HEK293 (cell line): ENCODE measurements at regions not wholly inside any gene's neighbourhood (a gene's known extent, or its start where the extent isn't known, plus 50 kb on each side); places are given as distances from the start of the nearest gene placed in this dataset.

Experiments used
- CTCF ChIP-seq: fragments of 450-650 bp; formaldehyde crosslinking; IDR thresholded peaks from 2 replicates; pipeline ENCODE4 v1.5.1; 2016; ENCODE audit warnings: missing biosample characterization, missing genetic modification characterization
- ELK4 ChIP-seq: IDR thresholded peaks from 2 replicates; pipeline ENCODE4 v1.6.1; 2011; ENCODE audit warnings: mild to moderate bottlenecking, low read depth, low read length, borderline replicate concordance
- YY2 ChIP-seq: fragments of 450-650 bp; formaldehyde crosslinking; IDR thresholded peaks from 2 replicates; pipeline ENCODE4 v1.5.1; 2016; ENCODE audit warnings: missing biosample characterization, missing genetic modification characterization
- ZBTB11 ChIP-seq: fragments of 450-650 bp; formaldehyde crosslinking; conservative IDR thresholded peaks from 2 replicates; pipeline ENCODE4 v1.5.1; 2016; ENCODE audit warnings: low read depth, missing biosample characterization, missing genetic modification characterization
- ZNF157 ChIP-seq: fragments of 450-650 bp; formaldehyde crosslinking; IDR thresholded peaks from 2 replicates; pipeline ENCODE4 v1.5.1; 2016; ENCODE audit warnings: missing biosample characterization, missing genetic modification characterization
- ZNF274 ChIP-seq, 2 experiments: fragments of 200-500 bp in 1 of 2; fragments of 450-650 bp in 1 of 2; sonication (Bioruptor generic) in 1 of 2; formaldehyde crosslinking in 1 of 2; IDR thresholded peaks; 2 replicates each; pipeline versions ENCODE4 v1.5.1 to v1.6.1; 2014 to 2016; ENCODE audit warnings: borderline replicate concordance in 1 of 2, inconsistent platforms in 1 of 2, low read length in 1 of 2, missing biosample characterization in 1 of 2, missing genetic modification characterization in 1 of 2
- ZNF514 ChIP-seq: fragments of 450-650 bp; formaldehyde crosslinking; IDR thresholded peaks from 2 replicates; pipeline ENCODE4 v1.5.1; 2016; ENCODE audit warnings: missing biosample characterization, missing genetic modification characterization
- ZNF677 ChIP-seq: fragments of 450-650 bp; IDR thresholded peaks from 2 replicates; pipeline ENCODE4 v1.5.0; 2018; ENCODE audit warnings: missing biosample characterization, mild to moderate bottlenecking, missing genetic modification characterization, moderate library complexity
- ZSCAN4 ChIP-seq: fragments of 450-650 bp; formaldehyde crosslinking; IDR thresholded peaks from 2 replicates; pipeline ENCODE4 v1.5.1; 2017; ENCODE audit warnings: missing biosample characterization, missing genetic modification characterization

- no peak for TF ChIP-seq YY2 (tag by site-specific recombination)
- no peak for TF ChIP-seq CTCF (tag by site-specific recombination)
- TF ChIP-seq ZNF274 (IDR thresholded peaks at IDR 0.05; ENCODE audit: low read length): no peak
- no peak for TF ChIP-seq ZNF274 (tag by site-specific recombination; IDR thresholded peaks at IDR 0.05; ENCODE audit: borderline replicate concordance)
- TF ChIP-seq ZNF514: no peak
- TF ChIP-seq ZSCAN4 (tag by site-specific recombination): no peak
- no peak for TF ChIP-seq ZNF677 (tag by site-specific recombination)
- TF ChIP-seq ZNF157 (tag by site-specific recombination): no peak
- TF ChIP-seq ZBTB11 (tag by site-specific recombination): no peak
- TF ChIP-seq ELK4: no peak
These were observed 786.2 kb upstream of the POU3F4 start for GRCh38 chrX:82721891-82722290.
